GM23338 (cell line): ENCODE measurements at regions not wholly inside any gene's neighbourhood (a gene's known extent, or its start where the extent isn't known, plus 50 kb on each side); places are given as distances from the start of the nearest gene placed in this dataset.

Experiments used
- ATAC-seq: fragments of 200-7000 bp; cut with Tn5 transposase; 3 replicates; pipeline ENCODE4 v1.9.1; 2020
- DNase-seq: peaks from one replicate; pipeline ENCODE4 v3.0.0-alpha.2; 2015; ENCODE audit warnings: low spot score
- H2AFZ ChIP-seq: fragments of 200-600 bp; sonication (generic); 2 replicates; pipeline ENCODE4 v1.8.0; 2016; ENCODE audit warnings: antibody characterized with exemption, mild to moderate bottlenecking, moderate library complexity
- H3F3A ChIP-seq: fragments of 200-600 bp; sonication (generic); replicated peaks from 2 replicates; pipeline ENCODE4 v1.8.0; 2017; ENCODE audit warnings: antibody characterized with exemption, mixed run types, low read depth
- H3K27ac ChIP-seq: fragments of 200-600 bp; sonication (generic); 2 replicates; pipeline ENCODE4 v1.6.1; 2016; ENCODE audit warnings: low read depth
- H3K27me3 ChIP-seq: fragments of 200-600 bp; sonication (generic); 2 replicates; pipeline ENCODE4 v1.8.0; 2016; ENCODE audit warnings: mild to moderate bottlenecking, mixed run types, moderate library complexity; ENCODE audit not compliant: insufficient read depth
- H3K36me3 ChIP-seq: fragments of 200-600 bp; sonication (generic); 2 replicates; pipeline ENCODE4 v1.8.0; 2016; ENCODE audit warnings: mild to moderate bottlenecking; ENCODE audit not compliant: insufficient read depth
- H3K4me1 ChIP-seq: fragments of 200-600 bp; sonication (generic); 2 replicates; pipeline ENCODE4 v1.8.0; 2016; ENCODE audit warnings: mild to moderate bottlenecking, moderate library complexity; ENCODE audit not compliant: insufficient read depth
- H3K4me2 ChIP-seq: fragments of 200-600 bp; sonication (generic); 2 replicates; pipeline ENCODE4 v1.7.1; 2017; ENCODE audit warnings: mixed run types
- H3K4me3 ChIP-seq: fragments of 200-600 bp; sonication (generic); 2 replicates; pipeline ENCODE4 v1.6.1; 2016; ENCODE audit warnings: mixed run types
- H3K79me2 ChIP-seq: fragments of 200-600 bp; sonication (generic); replicated peaks from 2 replicates; pipeline ENCODE4 v1.8.0; 2017; ENCODE audit warnings: mild to moderate bottlenecking; ENCODE audit not compliant: insufficient read depth
- H3K9me2 ChIP-seq: fragments of 200-600 bp; sonication (generic); 2 replicates; pipeline ENCODE4 v1.8.0; 2017; ENCODE audit not compliant: insufficient read depth
- H4K20me1 ChIP-seq: fragments of 200-600 bp; sonication (generic); replicated peaks from 2 replicates; pipeline ENCODE4 v1.8.0; 2017; ENCODE audit warnings: mild to moderate bottlenecking; ENCODE audit not compliant: insufficient read depth
- H3K27ac Mint-ChIP-seq: 2 replicates; pipeline ENCODE4 v1.8.0; 2020; ENCODE audit warnings: inconsistent platforms, mild to moderate bottlenecking, moderate library complexity, mixed read lengths
- H3K27me3 Mint-ChIP-seq: 3 replicates; pipeline ENCODE4 v1.8.0; 2022; ENCODE audit warnings: low read depth, mild to moderate bottlenecking, moderate library complexity, mixed read lengths, inconsistent platforms; ENCODE audit not compliant: insufficient read depth, poor library complexity
- H3K36me3 Mint-ChIP-seq: 3 replicates; pipeline ENCODE4 v1.8.0; 2021; ENCODE audit warnings: low read depth, mild to moderate bottlenecking, inconsistent platforms, moderate library complexity, mixed read lengths
- H3K4me1 Mint-ChIP-seq: 3 replicates; pipeline ENCODE4 v1.8.0; 2020; ENCODE audit warnings: mild to moderate bottlenecking, inconsistent platforms, mixed read lengths
- H3K4me3 Mint-ChIP-seq: 3 replicates; pipeline ENCODE4 v1.8.0; 2021; ENCODE audit warnings: moderate library complexity, mild to moderate bottlenecking, inconsistent platforms, mixed read lengths
- H3K9me3 Mint-ChIP-seq: 3 replicates; pipeline ENCODE4 v1.8.0; 2020; ENCODE audit warnings: moderate library complexity, mild to moderate bottlenecking, inconsistent platforms, mixed read lengths
- CREB1 ChIP-seq: fragments of 250-450 bp; sonication (Bioruptor Pico); IDR thresholded peaks from 2 replicates; pipeline ENCODE4 v1.5.0; 2020; ENCODE audit warnings: low read depth, mild to moderate bottlenecking, moderate library complexity
- EZH2 ChIP-seq: fragments of 200-600 bp; sonication (generic); IDR thresholded peaks from one replicate; pipeline ENCODE4 v1.8.0; 2017; ENCODE audit warnings: antibody characterized with exemption, mild to moderate bottlenecking, low read depth; ENCODE audit not compliant: unreplicated experiment
- EZH2phosphoT487 ChIP-seq: fragments of 200-600 bp; sonication (generic); IDR thresholded peaks from one replicate; pipeline ENCODE4 v1.8.1; 2018; ENCODE audit warnings: antibody characterized with exemption; ENCODE audit not compliant: unreplicated experiment
- JUNB ChIP-seq: IDR thresholded peaks from one replicate; pipeline ENCODE4 v1.6.1; 2016; ENCODE audit warnings: antibody characterized with exemption; ENCODE audit not compliant: unreplicated experiment
- NANOG ChIP-seq: IDR thresholded peaks from 2 replicates; pipeline ENCODE4 v1.6.1; 2016; ENCODE audit warnings: antibody characterized with exemption, borderline replicate concordance
- POLR2AphosphoS5 ChIP-seq: IDR thresholded peaks from 2 replicates; pipeline ENCODE4 v1.6.1; 2016; ENCODE audit warnings: antibody characterized with exemption, low read depth
- REST ChIP-seq: IDR thresholded peaks from one replicate; pipeline ENCODE4 v1.6.1; 2018; ENCODE audit warnings: antibody characterized with exemption; ENCODE audit not compliant: unreplicated experiment
- STAT1 ChIP-seq: IDR thresholded peaks from one replicate; pipeline ENCODE4 v1.6.1; 2016; ENCODE audit warnings: antibody characterized with exemption; ENCODE audit not compliant: unreplicated experiment
- ZNF114 ChIP-seq: fragments of 250-450 bp; sonication (Bioruptor Pico); IDR thresholded peaks from 2 replicates; pipeline ENCODE4 v1.5.0; 2020; ENCODE audit warnings: mild to moderate bottlenecking, moderate library complexity
- ZNF331 ChIP-seq: fragments of 250-450 bp; sonication (Bioruptor Pico); IDR thresholded peaks from 2 replicates; pipeline ENCODE4 v1.5.0; 2020; ENCODE audit warnings: low read depth, mild to moderate bottlenecking, moderate library complexity
- TF ChIP-seq, protein P1 (sequence below), 2 experiments: fragments of 200-600 bp in 1 of 2; sonication (generic) in 1 of 2; conservative IDR thresholded peaks; 2 replicates each; pipeline versions ENCODE4 v1.5.1 to v1.6.1; 2016 to 2017; ENCODE audit warnings: antibody characterized with exemption in 2 of 2, low read depth in 2 of 2, mild to moderate bottlenecking in 2 of 2, moderate library complexity in 1 of 2
- TF ChIP-seq, protein P2 (sequence below): IDR thresholded peaks from 2 replicates; pipeline ENCODE4 v1.6.1; 2016; ENCODE audit warnings: antibody characterized with exemption
- TF ChIP-seq, protein P3 (sequence below): fragments of 250-450 bp; sonication (Bioruptor Pico); IDR thresholded peaks from 2 replicates; pipeline ENCODE4 v1.5.0; 2020; ENCODE audit warnings: mild to moderate bottlenecking, moderate library complexity

- H3K27me3 ChIP-seq: no peaks in the 10 kb centered on the region
- no peaks in the 10 kb centered on the region for H4K20me1 ChIP-seq
- H3F3A ChIP-seq: no peaks in the 10 kb centered on the region
- H3K27ac ChIP-seq: no peak overlapping the region
- Mint-ChIP-seq H3K4me3 (no peak overlapping the region), H3K27me3 (peaks cover 15% of the 10 kb centered on the region), H3K36me3 (no peaks in the 10 kb centered on the region), H3K4me1 (peaks cover 35% of the 10 kb centered on the region), H3K27ac (no peak overlapping the region), H3K9me3 (no peaks in the 10 kb centered on the region)
- H3K4me3 ChIP-seq: no peak overlapping the region
- no peak; the same call in 2 of the 3 replicates for ATAC-seq
- H3K4me1 ChIP-seq: peaks cover 19% of the 10 kb centered on the region
- no peak for DNase-seq
- TF ChIP-seq, protein P1, sequence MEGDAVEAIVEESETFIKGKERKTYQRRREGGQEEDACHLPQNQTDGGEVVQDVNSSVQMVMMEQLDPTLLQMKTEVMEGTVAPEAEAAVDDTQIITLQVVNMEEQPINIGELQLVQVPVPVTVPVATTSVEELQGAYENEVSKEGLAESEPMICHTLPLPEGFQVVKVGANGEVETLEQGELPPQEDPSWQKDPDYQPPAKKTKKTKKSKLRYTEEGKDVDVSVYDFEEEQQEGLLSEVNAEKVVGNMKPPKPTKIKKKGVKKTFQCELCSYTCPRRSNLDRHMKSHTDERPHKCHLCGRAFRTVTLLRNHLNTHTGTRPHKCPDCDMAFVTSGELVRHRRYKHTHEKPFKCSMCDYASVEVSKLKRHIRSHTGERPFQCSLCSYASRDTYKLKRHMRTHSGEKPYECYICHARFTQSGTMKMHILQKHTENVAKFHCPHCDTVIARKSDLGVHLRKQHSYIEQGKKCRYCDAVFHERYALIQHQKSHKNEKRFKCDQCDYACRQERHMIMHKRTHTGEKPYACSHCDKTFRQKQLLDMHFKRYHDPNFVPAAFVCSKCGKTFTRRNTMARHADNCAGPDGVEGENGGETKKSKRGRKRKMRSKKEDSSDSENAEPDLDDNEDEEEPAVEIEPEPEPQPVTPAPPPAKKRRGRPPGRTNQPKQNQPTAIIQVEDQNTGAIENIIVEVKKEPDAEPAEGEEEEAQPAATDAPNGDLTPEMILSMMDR (conservative IDR thresholded peaks at IDR 0.05; ENCODE audit: low read depth in 2 of 2): no peak
- TF ChIP-seq STAT1 (no peak), REST (no peak), CREB1 (CRISPR knock-in tag) (no peak), POLR2AphosphoS5 (no peak), ZNF114 (CRISPR knock-in tag) (no peak), ZNF331 (CRISPR knock-in tag) (no peak), NANOG (no peak), EZH2phosphoT487 (no peak), JUNB (no peak), EZH2 (no peak)
- TF ChIP-seq, protein P2, sequence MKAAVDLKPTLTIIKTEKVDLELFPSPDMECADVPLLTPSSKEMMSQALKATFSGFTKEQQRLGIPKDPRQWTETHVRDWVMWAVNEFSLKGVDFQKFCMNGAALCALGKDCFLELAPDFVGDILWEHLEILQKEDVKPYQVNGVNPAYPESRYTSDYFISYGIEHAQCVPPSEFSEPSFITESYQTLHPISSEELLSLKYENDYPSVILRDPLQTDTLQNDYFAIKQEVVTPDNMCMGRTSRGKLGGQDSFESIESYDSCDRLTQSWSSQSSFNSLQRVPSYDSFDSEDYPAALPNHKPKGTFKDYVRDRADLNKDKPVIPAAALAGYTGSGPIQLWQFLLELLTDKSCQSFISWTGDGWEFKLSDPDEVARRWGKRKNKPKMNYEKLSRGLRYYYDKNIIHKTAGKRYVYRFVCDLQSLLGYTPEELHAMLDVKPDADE: no peak
- TF ChIP-seq, protein P3, sequence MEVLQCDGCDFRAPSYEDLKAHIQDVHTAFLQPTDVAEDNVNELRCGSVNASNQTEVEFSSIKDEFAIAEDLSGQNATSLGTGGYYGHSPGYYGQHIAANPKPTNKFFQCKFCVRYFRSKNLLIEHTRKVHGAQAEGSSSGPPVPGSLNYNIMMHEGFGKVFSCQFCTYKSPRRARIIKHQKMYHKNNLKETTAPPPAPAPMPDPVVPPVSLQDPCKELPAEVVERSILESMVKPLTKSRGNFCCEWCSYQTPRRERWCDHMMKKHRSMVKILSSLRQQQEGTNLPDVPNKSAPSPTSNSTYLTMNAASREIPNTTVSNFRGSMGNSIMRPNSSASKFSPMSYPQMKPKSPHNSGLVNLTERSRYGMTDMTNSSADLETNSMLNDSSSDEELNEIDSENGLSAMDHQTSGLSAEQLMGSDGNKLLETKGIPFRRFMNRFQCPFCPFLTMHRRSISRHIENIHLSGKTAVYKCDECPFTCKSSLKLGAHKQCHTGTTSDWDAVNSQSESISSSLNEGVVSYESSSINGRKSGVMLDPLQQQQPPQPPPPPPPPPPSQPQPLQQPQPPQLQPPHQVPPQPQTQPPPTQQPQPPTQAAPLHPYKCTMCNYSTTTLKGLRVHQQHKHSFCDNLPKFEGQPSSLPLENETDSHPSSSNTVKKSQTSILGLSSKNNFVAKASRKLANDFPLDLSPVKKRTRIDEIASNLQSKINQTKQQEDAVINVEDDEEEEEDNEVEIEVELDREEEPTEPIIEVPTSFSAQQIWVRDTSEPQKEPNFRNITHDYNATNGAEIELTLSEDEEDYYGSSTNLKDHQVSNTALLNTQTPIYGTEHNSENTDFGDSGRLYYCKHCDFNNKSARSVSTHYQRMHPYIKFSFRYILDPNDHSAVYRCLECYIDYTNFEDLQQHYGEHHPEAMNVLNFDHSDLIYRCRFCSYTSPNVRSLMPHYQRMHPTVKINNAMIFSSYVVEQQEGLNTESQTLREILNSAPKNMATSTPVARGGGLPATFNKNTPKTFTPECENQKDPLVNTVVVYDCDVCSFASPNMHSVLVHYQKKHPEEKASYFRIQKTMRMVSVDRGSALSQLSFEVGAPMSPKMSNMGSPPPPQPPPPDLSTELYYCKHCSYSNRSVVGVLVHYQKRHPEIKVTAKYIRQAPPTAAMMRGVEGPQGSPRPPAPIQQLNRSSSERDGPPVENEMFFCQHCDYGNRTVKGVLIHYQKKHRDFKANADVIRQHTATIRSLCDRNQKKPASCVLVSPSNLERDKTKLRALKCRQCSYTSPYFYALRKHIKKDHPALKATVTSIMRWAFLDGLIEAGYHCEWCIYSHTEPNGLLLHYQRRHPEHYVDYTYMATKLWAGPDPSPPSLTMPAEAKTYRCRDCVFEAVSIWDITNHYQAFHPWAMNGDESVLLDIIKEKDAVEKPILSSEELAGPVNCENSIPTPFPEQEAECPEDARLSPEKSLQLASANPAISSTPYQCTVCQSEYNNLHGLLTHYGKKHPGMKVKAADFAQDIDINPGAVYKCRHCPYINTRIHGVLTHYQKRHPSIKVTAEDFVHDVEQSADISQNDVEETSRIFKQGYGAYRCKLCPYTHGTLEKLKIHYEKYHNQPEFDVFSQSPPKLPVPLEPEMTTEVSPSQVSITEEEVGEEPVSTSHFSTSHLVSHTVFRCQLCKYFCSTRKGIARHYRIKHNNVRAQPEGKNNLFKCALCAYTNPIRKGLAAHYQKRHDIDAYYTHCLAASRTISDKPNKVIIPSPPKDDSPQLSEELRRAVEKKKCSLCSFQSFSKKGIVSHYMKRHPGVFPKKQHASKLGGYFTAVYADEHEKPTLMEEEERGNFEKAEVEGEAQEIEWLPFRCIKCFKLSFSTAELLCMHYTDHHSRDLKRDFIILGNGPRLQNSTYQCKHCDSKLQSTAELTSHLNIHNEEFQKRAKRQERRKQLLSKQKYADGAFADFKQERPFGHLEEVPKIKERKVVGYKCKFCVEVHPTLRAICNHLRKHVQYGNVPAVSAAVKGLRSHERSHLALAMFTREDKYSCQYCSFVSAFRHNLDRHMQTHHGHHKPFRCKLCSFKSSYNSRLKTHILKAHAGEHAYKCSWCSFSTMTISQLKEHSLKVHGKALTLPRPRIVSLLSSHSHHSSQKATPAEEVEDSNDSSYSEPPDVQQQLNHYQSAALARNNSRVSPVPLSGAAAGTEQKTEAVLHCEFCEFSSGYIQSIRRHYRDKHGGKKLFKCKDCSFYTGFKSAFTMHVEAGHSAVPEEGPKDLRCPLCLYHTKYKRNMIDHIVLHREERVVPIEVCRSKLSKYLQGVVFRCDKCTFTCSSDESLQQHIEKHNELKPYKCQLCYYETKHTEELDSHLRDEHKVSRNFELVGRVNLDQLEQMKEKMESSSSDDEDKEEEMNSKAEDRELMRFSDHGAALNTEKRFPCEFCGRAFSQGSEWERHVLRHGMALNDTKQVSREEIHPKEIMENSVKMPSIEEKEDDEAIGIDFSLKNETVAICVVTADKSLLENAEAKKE: no peak
- no peak overlapping the region for H3K4me2 ChIP-seq
- H3K79me2 ChIP-seq: no peaks in the 10 kb centered on the region
- H2AFZ ChIP-seq: peak overlapping the region; percentile 86; the same call in 1 of the 2 replicates
- H3K36me3 ChIP-seq: no peaks in the 10 kb centered on the region
- no peaks in the 10 kb centered on the region for H3K9me2 ChIP-seq
These were observed 83.1 kb downstream of the MRPL14 start for GRCh38 chr6:44044154-44044539.
